Keratinocyte (primary cell): ENCODE measurements at regions not wholly inside any gene's neighbourhood (a gene's known extent, or its start where the extent isn't known, plus 50 kb on each side); places are given as distances from the start of the nearest gene placed in this dataset.

Experiments used
- CTCF ChIP-seq, 3 experiments: IDR thresholded peaks in 1 of 3; conservative IDR thresholded peaks in 1 of 3; optimal IDR thresholded peaks in 1 of 3; 2 replicates in 2 of 3; 3 replicates in 1 of 3; pipeline versions ENCODE3 to v1.5.1; 2011; ENCODE audit warnings: low read length in 3 of 3, mild to moderate bottlenecking in 3 of 3, moderate library complexity in 2 of 3, control low read depth in 1 of 3, inconsistent platforms in 1 of 3; ENCODE audit not compliant: insufficient read depth in 2 of 3; ENCODE audit errors: extremely low read depth in 1 of 3
- EZH2 ChIP-seq: IDR thresholded peaks from one replicate; pipeline ENCODE4 v1.6.1; 2012; ENCODE audit warnings: inconsistent platforms, mild to moderate bottlenecking, low read length, moderate library complexity

DNA sequence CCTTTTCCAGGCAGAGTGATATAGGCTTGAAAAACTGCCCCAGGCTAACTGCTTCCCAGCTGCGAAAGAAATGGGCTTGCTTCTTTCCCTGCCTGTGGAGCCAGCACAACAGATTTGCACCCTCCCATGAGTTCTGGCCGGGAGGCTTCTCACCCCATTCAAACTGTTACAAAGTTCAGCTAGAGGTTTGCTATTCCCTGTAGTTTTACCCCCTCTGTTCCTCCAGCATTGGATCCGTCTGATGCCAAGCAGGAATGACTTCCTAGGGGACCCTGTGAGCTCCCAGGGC lies 87.6 kb upstream of the NDST4 start:
- TF ChIP-seq CTCF (optimal IDR thresholded peaks at IDR 0.05 in 1 of 3, IDR thresholded peaks at IDR 0.05 in 1 of 3, conservative IDR thresholded peaks at IDR 0.05 in 1 of 3; ENCODE audit: extremely low read depth in 1 of 3, insufficient read depth in 2 of 3, low read length in 3 of 3) (no peak), EZH2 (no peak)
